ENCODE measurements at regions not wholly inside any gene's neighbourhood (a gene's known extent, or its start where the extent isn't known, plus 50 kb on each side); places are given as distances from the start of the nearest gene placed in this dataset.

DNA sequence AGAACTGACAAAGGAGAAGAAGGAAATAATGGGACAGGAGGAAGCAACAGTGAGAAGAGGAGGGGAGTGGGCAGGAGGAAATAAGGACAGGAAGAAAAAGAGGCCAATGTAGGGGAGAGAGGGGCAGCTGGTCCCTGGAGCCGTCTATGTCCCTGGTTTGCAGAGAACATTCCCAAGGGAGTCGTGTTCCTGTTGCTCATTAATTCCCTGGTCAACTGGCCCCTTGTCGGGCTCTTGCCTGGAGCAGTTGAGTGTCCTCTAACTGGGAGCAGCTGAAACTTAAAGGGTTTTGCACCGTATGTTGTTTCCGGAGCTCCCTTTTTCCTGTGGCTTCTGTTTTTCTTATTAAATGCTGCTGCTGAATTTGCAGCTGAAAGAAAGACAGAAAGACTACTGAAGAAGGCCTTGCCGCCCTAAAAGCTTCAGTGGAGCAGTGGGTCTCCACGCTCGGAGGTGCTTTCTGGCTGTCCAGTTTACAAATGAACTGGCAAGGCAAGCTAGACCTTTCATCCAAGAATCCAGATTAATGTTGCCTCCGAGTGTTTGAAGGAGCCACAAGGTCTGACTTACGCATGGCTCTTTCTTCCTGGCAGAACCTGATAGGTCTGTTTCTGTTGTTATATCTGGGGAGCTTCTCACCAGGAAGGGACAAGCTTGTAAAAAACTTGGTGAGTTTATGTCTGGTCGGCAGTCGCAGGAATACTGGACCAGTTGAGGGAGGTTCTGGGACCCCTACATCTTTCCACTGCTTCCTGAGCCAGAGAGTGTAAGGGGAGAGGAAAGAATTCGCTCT, 146.2 kb upstream of the RFLNA start:
- DNase-seq (ENCODE audit: low read depth) = no peak
- no peak overlapping the region for H3K4me3 ChIP-seq (ENCODE audit: low read depth, low read length)
- TF ChIP-seq, protein P1, sequence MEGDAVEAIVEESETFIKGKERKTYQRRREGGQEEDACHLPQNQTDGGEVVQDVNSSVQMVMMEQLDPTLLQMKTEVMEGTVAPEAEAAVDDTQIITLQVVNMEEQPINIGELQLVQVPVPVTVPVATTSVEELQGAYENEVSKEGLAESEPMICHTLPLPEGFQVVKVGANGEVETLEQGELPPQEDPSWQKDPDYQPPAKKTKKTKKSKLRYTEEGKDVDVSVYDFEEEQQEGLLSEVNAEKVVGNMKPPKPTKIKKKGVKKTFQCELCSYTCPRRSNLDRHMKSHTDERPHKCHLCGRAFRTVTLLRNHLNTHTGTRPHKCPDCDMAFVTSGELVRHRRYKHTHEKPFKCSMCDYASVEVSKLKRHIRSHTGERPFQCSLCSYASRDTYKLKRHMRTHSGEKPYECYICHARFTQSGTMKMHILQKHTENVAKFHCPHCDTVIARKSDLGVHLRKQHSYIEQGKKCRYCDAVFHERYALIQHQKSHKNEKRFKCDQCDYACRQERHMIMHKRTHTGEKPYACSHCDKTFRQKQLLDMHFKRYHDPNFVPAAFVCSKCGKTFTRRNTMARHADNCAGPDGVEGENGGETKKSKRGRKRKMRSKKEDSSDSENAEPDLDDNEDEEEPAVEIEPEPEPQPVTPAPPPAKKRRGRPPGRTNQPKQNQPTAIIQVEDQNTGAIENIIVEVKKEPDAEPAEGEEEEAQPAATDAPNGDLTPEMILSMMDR (IDR thresholded peaks at IDR 0.05; ENCODE audit: low read depth, low read length, missing control alignments) = no peak

DNA sequence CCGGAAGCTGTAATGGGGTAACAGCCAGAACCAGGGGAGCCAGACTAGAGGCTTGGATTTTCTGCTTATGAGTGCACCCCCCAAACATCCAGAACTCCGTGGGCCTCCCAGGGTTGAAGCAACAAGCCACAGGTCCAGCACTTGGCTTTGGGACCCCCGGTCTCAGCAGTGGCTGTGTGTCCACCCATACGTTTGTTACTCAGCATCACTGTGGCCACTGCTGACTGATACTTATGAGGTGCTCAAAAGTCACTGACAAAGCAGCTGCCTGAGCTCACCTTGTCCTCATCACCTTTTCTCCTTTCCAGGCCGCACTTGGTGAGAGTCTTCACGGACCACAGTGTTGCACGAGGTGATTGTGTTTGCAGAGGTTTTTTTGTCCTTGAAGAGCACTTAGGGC, 145.6 kb upstream of the RFLNA start:
- no peak overlapping the region for H3K4me3 ChIP-seq (ENCODE audit: low read depth, low read length)
- TF ChIP-seq, protein P1 (IDR thresholded peaks at IDR 0.05; ENCODE audit: low read depth, low read length, missing control alignments) = no peak
- no peak for DNase-seq (ENCODE audit: low read depth)

DNA sequence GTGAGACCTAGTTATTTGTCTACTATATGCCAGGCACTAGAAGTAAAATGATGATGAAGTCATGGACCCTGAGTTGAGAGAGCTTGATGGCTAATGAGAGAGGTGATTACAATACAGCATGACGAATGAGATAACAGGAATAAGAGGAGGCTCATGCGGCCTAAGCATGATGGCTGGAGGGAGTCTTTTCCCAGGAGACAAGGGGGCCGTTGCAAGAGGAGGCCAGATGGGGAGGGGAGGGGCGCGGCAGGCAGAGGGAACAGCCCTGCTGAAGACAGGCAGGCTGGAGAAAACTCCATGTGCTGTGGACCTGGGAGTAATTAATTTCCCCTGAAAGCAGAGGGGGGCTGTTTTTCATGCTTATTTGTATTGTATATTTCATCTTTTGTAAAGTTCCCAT, 144.7 kb upstream of the RFLNA start:
- no peak for DNase-seq (ENCODE audit: low read depth)
- TF ChIP-seq, protein P1 (IDR thresholded peaks at IDR 0.05; ENCODE audit: low read depth, low read length, missing control alignments) = no peak
- no peak overlapping the region for H3K4me3 ChIP-seq (ENCODE audit: low read depth, low read length)

DNA sequence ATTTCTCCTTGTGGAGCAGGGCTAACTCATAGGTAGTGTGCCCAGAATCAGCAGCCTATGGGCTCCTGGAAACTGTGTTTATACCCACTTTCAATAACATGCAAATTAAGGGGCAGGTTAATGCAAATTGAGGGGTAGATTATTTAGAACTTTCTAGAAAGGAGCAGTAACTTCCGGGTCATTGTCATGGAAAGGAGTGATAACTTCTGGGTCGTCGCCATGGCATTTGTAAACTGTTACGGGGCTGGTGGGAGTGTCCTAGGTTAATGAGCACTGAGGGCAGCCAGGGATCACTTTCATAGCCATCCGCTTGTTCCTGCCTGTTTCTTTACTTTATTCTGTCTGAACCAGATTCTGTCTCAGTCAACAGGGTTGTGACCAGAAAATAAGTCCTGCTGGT, 143.3 kb upstream of the RFLNA start:
- H3K4me3 ChIP-seq (ENCODE audit: low read depth, low read length) = no peak overlapping the region
- no peak for DNase-seq (ENCODE audit: low read depth)
- TF ChIP-seq, protein P1 (IDR thresholded peaks at IDR 0.05; ENCODE audit: low read depth, low read length, missing control alignments) = no peak

DNA sequence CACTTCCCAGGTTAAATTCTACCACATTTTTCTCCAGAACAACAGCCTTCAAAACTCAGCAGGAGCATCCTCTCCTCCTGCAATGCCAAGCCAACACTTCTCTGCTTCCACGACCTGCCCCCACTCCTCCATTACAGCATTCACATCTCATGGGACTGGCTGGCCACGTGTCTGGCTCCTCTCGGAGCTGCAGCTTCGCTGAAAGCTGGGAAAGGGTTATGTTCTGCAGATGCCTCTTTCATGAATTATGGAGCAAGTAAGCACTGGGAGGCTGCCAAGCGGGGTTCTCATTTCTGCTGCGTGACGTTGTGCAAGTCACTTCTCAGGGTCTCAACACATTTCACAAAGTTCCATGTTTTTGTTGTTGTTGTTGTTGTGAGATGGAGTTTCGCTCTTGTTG, 142.2 kb upstream of the RFLNA start:
- no peak overlapping the region for H3K4me3 ChIP-seq (ENCODE audit: low read depth, low read length)
- TF ChIP-seq, protein P1 (IDR thresholded peaks at IDR 0.05; ENCODE audit: low read depth, low read length, missing control alignments) = no peak
- DNase-seq (ENCODE audit: low read depth) = no peak

DNA sequence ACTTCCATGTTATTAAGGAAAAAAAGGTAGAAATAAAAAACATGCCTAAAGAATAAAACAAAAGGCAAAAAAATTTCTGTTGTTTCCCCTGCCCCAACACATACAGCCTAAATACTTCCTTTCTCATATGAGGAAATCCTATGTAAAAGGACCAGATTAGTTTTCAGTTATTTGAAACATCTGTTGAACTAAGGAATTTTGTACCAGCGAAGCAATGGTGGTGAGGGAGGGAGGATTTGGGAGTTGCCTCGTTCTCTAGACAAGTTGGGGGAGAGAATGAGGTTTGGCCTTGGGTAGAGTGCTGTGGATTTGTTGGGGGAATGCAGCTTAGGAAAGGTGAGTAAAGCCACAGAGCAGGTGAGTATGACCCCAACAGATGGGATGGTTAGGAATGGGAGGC, 141.5 kb upstream of the RFLNA start:
- no peak overlapping the region for H3K4me3 ChIP-seq (ENCODE audit: low read depth, low read length)
- TF ChIP-seq, protein P1 (IDR thresholded peaks at IDR 0.05; ENCODE audit: low read depth, low read length, missing control alignments) = no peak
- DNase-seq (ENCODE audit: low read depth) = no peak

DNA sequence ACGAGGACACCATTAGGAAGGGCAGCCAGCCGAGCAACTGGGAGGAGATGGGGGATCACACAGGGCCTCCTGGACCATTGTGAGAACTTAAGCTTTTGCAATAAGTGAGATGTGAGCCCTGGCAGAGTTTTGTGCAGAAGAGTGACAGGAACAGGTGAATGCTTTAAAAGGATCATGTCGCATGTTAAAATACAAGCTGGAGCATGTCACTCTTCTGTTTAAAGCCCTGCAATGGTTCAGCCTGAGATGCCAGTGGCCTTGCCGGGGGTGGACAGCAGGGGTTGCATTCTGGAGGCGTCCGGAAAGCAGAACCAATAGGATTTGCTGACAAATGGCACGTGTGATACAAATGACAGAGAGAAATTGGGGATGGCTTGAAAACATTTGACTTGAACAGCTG, 137.5 kb upstream of the RFLNA start:
- no peak overlapping the region for H3K4me3 ChIP-seq (ENCODE audit: low read depth, low read length)
- TF ChIP-seq, protein P1 (IDR thresholded peaks at IDR 0.05; ENCODE audit: low read depth, low read length, missing control alignments) = no peak
- DNase-seq (ENCODE audit: low read depth) = no peak

All from GM12864 (cell line).